Left lung (tissue), 4 donors: ENCODE measurements at regions not wholly inside any gene's neighbourhood (a gene's known extent, or its start where the extent isn't known, plus 50 kb on each side); places are given as distances from the start of the nearest gene placed in this dataset.

Experiments
- ATAC-seq: fragments of 200-7000 bp; cut with Tn5 transposase; one replicate; pipeline ENCODE4 v1.9.1; 2020; ENCODE audit warnings: moderate library complexity
- DNase-seq, 4 donors: peaks; one replicate each; pipeline ENCODE4 v3.0.0-alpha.2; 2013 to 2020
- H3K27ac ChIP-seq, 2 donors: fragments of 200-600 bp; sonication (generic) in 1 of 2; one replicate each; pipeline versions ENCODE4 v1.5.0 to v1.8.0; 2020 to 2021
- H3K27me3 ChIP-seq, 2 donors: fragments of 200-600 bp; sonication (generic) in 1 of 2; one replicate each; pipeline versions ENCODE4 v1.5.0 to v1.8.0; 2020 to 2021
- H3K36me3 ChIP-seq, 2 donors: fragments of 200-600 bp; sonication (generic) in 1 of 2; one replicate each; pipeline versions ENCODE4 v1.5.0 to v1.8.0; 2020 to 2021
- H3K4me1 ChIP-seq, 2 donors: fragments of 200-600 bp; one replicate each; pipeline ENCODE4 v1.8.0; 2021
- H3K4me3 ChIP-seq, 2 donors: fragments of 200-600 bp; sonication (generic) in 1 of 2; one replicate each; pipeline versions ENCODE4 v1.5.0 to v1.8.0; 2020 to 2021; ENCODE audit warnings: mild to moderate bottlenecking in 1 of 2
- H3K9me3 ChIP-seq, 2 donors: fragments of 200-600 bp; sonication (generic) in 1 of 2; one replicate each; pipeline versions ENCODE4 v1.5.0 to v1.8.0; 2020 to 2021
- intact Hi-C, 2 donors: fragments of 100-400 bp; cut with DNase I; formaldehyde crosslinking; loops; one replicate each; pipeline versions ENCODE4 v1.11.2 to v1.14.2; 2022
- TF ChIP-seq, protein P1 (sequence below), 2 donors: fragments of 200-600 bp; sonication (generic) in 1 of 2; IDR thresholded peaks; one replicate each; pipeline versions ENCODE4 v1.5.0 to v1.8.0; 2021; ENCODE audit warnings: antibody characterized with exemption in 2 of 2
- donor health status: DM: no; HTN: yes; CAD: no.
- donor health status: DM: no; HTN: no; CAD: no.

- no peak overlapping the region for H3K27ac ChIP-seq
- H3K27me3 ChIP-seq: peaks cover 0 to 11% of the 10 kb centered on the region in 2 donors
- no peaks in the 10 kb centered on the region for H3K36me3 ChIP-seq
- DNase-seq: no peak
- intact Hi-C loops: no loop called here
- H3K4me1 ChIP-seq: no peaks in the 10 kb centered on the region
- H3K9me3 ChIP-seq: no peaks in the 10 kb centered on the region
- H3K4me3 ChIP-seq: no peak overlapping the region
- TF ChIP-seq, protein P1, sequence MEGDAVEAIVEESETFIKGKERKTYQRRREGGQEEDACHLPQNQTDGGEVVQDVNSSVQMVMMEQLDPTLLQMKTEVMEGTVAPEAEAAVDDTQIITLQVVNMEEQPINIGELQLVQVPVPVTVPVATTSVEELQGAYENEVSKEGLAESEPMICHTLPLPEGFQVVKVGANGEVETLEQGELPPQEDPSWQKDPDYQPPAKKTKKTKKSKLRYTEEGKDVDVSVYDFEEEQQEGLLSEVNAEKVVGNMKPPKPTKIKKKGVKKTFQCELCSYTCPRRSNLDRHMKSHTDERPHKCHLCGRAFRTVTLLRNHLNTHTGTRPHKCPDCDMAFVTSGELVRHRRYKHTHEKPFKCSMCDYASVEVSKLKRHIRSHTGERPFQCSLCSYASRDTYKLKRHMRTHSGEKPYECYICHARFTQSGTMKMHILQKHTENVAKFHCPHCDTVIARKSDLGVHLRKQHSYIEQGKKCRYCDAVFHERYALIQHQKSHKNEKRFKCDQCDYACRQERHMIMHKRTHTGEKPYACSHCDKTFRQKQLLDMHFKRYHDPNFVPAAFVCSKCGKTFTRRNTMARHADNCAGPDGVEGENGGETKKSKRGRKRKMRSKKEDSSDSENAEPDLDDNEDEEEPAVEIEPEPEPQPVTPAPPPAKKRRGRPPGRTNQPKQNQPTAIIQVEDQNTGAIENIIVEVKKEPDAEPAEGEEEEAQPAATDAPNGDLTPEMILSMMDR (IDR thresholded peaks at IDR 0.05): no peak
- no peak for ATAC-seq
Observed at GRCh38 chr11:131203040-131203439, 167.4 kb upstream of the NTM start.

DNA sequence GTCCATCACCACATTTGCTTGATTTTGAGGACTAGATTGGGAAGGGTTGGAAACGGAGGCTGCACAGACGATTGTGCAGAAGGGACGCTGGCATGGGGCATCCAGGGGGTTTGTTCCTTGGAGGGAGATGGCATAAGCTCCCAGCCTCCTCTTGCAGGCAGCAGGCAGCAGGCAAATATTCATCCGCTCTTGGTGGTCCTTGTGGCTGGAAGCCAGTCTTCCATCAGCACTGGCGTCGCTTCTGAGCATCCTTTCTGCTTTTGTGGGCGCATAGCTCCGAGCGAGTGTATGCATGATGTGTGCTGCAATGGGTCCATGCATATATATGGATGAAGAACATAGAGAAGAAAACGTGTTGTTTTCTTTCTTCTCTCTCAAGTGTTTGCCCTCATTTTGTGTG lies 166.1 kb upstream of the NTM start:
- TF ChIP-seq, protein P1 (IDR thresholded peaks at IDR 0.05): no peak
- Histone ChIP-seq H3K27ac (no peak overlapping the region), H3K4me1 (no peaks in the 10 kb centered on the region), H3K4me3 (no peak overlapping the region), H3K27me3 (no peaks in the 10 kb centered on the region), H3K36me3 (no peaks in the 10 kb centered on the region), H3K9me3 (no peaks in the 10 kb centered on the region)
- intact Hi-C loops: no loop called here
- no peak for ATAC-seq
- no peak for DNase-seq

GRCh38 chr11:131204765-131205380 lies 165.5 kb upstream of the NTM start:
- Histone ChIP-seq H3K9me3 (no peaks in the 10 kb centered on the region), H3K27ac (no peak overlapping the region), H3K27me3 (no peaks in the 10 kb centered on the region), H3K4me3 (no peak overlapping the region), H3K36me3 (no peaks in the 10 kb centered on the region), H3K4me1 (no peaks in the 10 kb centered on the region)
- ATAC-seq (no peak), DNase-seq (no peak)
- TF ChIP-seq, protein P1 (IDR thresholded peaks at IDR 0.05): no peak
- intact Hi-C loops: no loop called here

DNA sequence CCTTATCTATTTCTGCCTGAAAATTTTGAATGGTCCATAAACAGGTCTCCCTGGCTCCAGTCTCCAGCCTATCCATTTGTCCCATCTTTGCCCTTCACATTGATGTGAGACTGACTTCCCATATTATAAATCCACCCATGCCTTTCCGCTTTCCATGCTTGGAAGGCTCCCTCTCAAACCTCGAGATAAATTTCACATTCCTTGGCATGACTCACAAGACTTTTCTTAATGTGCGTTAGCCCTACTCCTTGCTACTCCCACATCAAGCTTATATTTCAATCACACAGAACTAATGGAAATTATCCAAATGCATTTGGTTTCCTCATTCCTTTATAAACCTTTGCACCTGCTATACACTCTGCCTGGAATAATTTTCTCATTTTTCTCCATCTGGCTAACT lies 163.7 kb upstream of the NTM start:
- TF ChIP-seq, protein P1 (IDR thresholded peaks at IDR 0.05): no peak
- DNase-seq (no peak), ATAC-seq (no peak)
- H3K36me3 ChIP-seq: no peaks in the 10 kb centered on the region
- no peak overlapping the region for H3K27ac ChIP-seq
- no peaks in the 10 kb centered on the region for H3K9me3 ChIP-seq
- H3K4me3 ChIP-seq: no peak overlapping the region
- intact Hi-C loops: no loop called here
- H3K27me3 ChIP-seq: no peaks in the 10 kb centered on the region
- no peaks in the 10 kb centered on the region for H3K4me1 ChIP-seq

- TF ChIP-seq, protein P1 (IDR thresholded peaks at IDR 0.05): no peak
- DNase-seq: no peak
- intact Hi-C loops: no loop called here
Observed at GRCh38 chr11:131207901-131208300, 162.5 kb upstream of the NTM start.

More at GRCh38 chr11:131207901-131208300, 162.5 kb upstream of the NTM start:
- no peak overlapping the region for H3K4me3 ChIP-seq
- no peaks in the 10 kb centered on the region for H3K4me1 ChIP-seq
- H3K36me3 ChIP-seq: no peaks in the 10 kb centered on the region
- H3K9me3 ChIP-seq: no peaks in the 10 kb centered on the region
- H3K27me3 ChIP-seq: no peaks in the 10 kb centered on the region
- no peak for ATAC-seq
- H3K27ac ChIP-seq: no peak overlapping the region
